T-cell (primary cell): ENCODE measurements at regions not wholly inside any gene's neighbourhood (a gene's known extent, or its start where the extent isn't known, plus 50 kb on each side); places are given as distances from the start of the nearest gene placed in this dataset.

ENCODE experiments used
- ATAC-seq, 4 experiments: fragments of 200-7000 bp in 3 of 4; fragments of 150-1000 bp in 1 of 4; cut with Tn5 transposase; replicated peaks in 1 of 4; 1 replicate in 3 of 4; 2 replicates in 1 of 4; pipeline ENCODE4 v1.10.0; 2021; ENCODE audit warnings: moderate library complexity in 3 of 4, mild to moderate bottlenecking in 2 of 4, moderate number of reproducible peaks in 1 of 4
- CTCF ChIA-PET, 2 donors: fragments of 300-600 bp; sonication (Branson Sonifier 250); formaldehyde crosslinking; loops; one replicate each; lab custom pipeline; 2022; ENCODE audit warnings: antibody characterized with exemption in 2 of 2; lab: Charles Lee
- POLR2A ChIA-PET, 2 donors: fragments of 300-600 bp; sonication (Branson Sonifier 250); formaldehyde crosslinking; loops; one replicate each; lab custom pipeline; 2022; ENCODE audit warnings: antibody characterized with exemption in 2 of 2; lab: Charles Lee
- DNase-seq, 35 experiments: peaks; one replicate each; pipeline versions ENCODE4 v3.0.0 to v3.0.0-alpha.2; 2013 to 2023
- H3K27ac ChIP-seq: one replicate; pipeline ENCODE4 v1.5.1; 2013; ENCODE audit warnings: low read length
- H3K27me3 ChIP-seq, 2 experiments: replicated peaks in 1 of 2; 1 replicate in 1 of 2; 2 replicates in 1 of 2; pipeline versions ENCODE4 v1.6.1 to v1.7.0; 2013; ENCODE audit warnings: low read length in 1 of 2, mixed read lengths in 1 of 2; ENCODE audit not compliant: control insufficient read depth in 2 of 2, insufficient read depth in 2 of 2; ENCODE audit errors: extremely low read depth in 1 of 2
- H3K36me3 ChIP-seq, 2 donors: 1 replicate in 1 of 2; 2 replicates in 1 of 2; pipeline versions ENCODE4 v1.6.1 to v1.7.0; 2013; ENCODE audit warnings: low read length in 1 of 2; ENCODE audit not compliant: control insufficient read depth in 2 of 2, insufficient read depth in 1 of 2; ENCODE audit errors: extremely low read depth in 1 of 2
- H3K4me1 ChIP-seq, 2 experiments: 1 replicate in 1 of 2; 2 replicates in 1 of 2; pipeline versions ENCODE4 v1.6.1 to v1.7.0; 2013; ENCODE audit warnings: low read length in 2 of 2, mixed read lengths in 1 of 2; ENCODE audit not compliant: insufficient read depth in 2 of 2, control insufficient read depth in 1 of 2; ENCODE audit errors: extremely low read depth in 1 of 2
- H3K4me3 ChIP-seq, 2 donors: 1 replicate in 1 of 2; 2 replicates in 1 of 2; pipeline versions ENCODE4 v1.5.1 to v1.7.0; 2013; ENCODE audit warnings: mild to moderate bottlenecking in 2 of 2, low read length in 1 of 2, moderate library complexity in 1 of 2; ENCODE audit not compliant: control insufficient read depth in 1 of 2; ENCODE audit errors: extremely low read depth in 1 of 2
- H3K9me3 ChIP-seq: 2 replicates; pipeline ENCODE4 v1.7.0; 2013
- H3K27ac Mint-ChIP-seq, 2 donors: one replicate each; pipeline ENCODE4 v1.8.0; 2020 to 2021; ENCODE audit warnings: mild to moderate bottlenecking in 2 of 2, mixed read lengths in 2 of 2
- H3K27me3 Mint-ChIP-seq, 2 donors: one replicate each; pipeline ENCODE4 v1.8.0; 2021 to 2022; ENCODE audit warnings: mixed read lengths in 2 of 2
- H3K36me3 Mint-ChIP-seq: one replicate; pipeline ENCODE4 v1.8.0; 2021; ENCODE audit warnings: mixed read lengths
- H3K4me1 Mint-ChIP-seq, 3 donors: one replicate each; pipeline ENCODE4 v1.8.0; 2020 to 2022; ENCODE audit warnings: mixed read lengths in 3 of 3, mild to moderate bottlenecking in 1 of 3
- H3K4me3 Mint-ChIP-seq, 3 donors: one replicate each; pipeline ENCODE4 v1.8.0; 2020 to 2022; ENCODE audit warnings: mild to moderate bottlenecking in 3 of 3, mixed read lengths in 3 of 3, moderate library complexity in 3 of 3
- H3K9me3 Mint-ChIP-seq, 3 donors: one replicate each; pipeline ENCODE4 v1.8.0; 2020 to 2022; ENCODE audit warnings: mixed read lengths in 3 of 3
- WGBS: methylation state at CpG from one replicate; pipeline ENCODE4 v1.1.5; 2013; ENCODE audit warnings: missing lambda C conversion rate; ENCODE audit not compliant: insufficient coverage; 5-methylcytosine and 5-hydroxymethylcytosine counted together

DNA sequence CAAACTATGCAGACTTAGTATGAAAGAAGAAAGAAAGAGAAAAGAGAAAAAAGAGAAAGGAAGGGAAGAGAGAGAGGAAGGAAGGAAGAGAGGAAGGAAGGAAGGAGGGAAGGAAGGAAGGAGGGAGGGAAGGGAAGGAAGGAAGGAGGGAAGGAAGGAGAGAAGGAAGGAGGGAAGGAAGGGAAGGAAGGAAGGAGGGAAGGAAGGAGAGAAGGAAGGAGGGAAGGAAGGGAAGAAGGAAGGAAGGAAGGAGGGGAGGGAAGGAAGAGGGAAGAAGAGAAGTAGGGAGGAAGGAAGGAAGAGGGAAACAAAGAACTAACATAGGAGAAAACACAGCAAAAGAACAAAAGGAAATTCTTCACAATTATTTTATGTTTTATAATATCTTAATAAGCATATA, 502.1 kb downstream of the SOX6 start:
- H3K4me1 Mint-ChIP-seq, result no peaks in the 10 kb centered on the region
- Histone ChIP-seq H3K9me3 (no peaks in the 10 kb centered on the region), H3K4me3 (no peak overlapping the region), H3K36me3 (no peaks in the 10 kb centered on the region), H3K27ac (no peak overlapping the region), H3K27me3 (no peaks in the 10 kb centered on the region), H3K4me1 (no peaks in the 10 kb centered on the region)
- H3K9me3 Mint-ChIP-seq, result peaks cover 0 to 5% (median 2%) of the 10 kb centered on the region in 3 donors
- ATAC-seq (no peak), DNase-seq (no peak)
- no peaks in the 10 kb centered on the region for H3K36me3 Mint-ChIP-seq
- H3K4me3 Mint-ChIP-seq, result no peak overlapping the region
- H3K27ac Mint-ChIP-seq, result no peak overlapping the region
- CTCF ChIA-PET, result no interaction called here
- H3K27me3 Mint-ChIP-seq, result peaks cover 0 to 15% of the 10 kb centered on the region in 2 donors
- POLR2A ChIA-PET, result no interaction called here

DNA sequence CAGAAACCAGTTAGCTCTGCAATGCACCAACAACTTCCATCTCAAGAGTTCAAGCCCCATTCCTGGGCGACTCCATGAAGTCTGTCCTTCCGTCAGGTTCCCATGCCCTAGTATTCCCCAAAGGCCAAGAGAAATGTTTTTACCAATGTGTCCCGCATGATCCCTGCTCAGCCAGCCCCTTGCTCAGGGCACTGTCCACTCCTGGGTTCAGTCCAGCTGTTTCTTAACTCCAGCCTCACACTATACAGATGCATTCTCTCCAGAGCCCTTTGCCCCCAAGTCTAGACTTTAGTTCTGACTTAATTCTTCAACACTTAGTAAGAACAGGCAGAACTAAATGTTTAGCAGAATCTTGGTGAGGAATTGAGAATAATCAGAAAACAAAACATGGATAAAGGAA, 497.5 kb downstream of the SOX6 start:
- Mint-ChIP-seq H3K4me3 (no peak overlapping the region), H3K4me1 (no peaks in the 10 kb centered on the region), H3K36me3 (no peaks in the 10 kb centered on the region), H3K27ac (no peak overlapping the region), H3K27me3 (peaks cover 3 to 9% of the 10 kb centered on the region in 2 donors), H3K9me3 (peaks cover 0 to 9% (median 4%) of the 10 kb centered on the region in 3 donors)
- ChIA-PET POLR2A (no interaction called here), CTCF (no interaction called here)
- no peak overlapping the region for H3K27ac ChIP-seq
- DNase-seq (no peak), ATAC-seq (no peak)
- H3K4me1 ChIP-seq, result no peaks in the 10 kb centered on the region
- H3K4me3 ChIP-seq, result no peak overlapping the region
- no peaks in the 10 kb centered on the region for H3K9me3 ChIP-seq
- no peaks in the 10 kb centered on the region for H3K27me3 ChIP-seq
- WGBS, result 84% methylated on average over 3 of the region's 3 CpGs
- H3K36me3 ChIP-seq, result no peaks in the 10 kb centered on the region

DNA sequence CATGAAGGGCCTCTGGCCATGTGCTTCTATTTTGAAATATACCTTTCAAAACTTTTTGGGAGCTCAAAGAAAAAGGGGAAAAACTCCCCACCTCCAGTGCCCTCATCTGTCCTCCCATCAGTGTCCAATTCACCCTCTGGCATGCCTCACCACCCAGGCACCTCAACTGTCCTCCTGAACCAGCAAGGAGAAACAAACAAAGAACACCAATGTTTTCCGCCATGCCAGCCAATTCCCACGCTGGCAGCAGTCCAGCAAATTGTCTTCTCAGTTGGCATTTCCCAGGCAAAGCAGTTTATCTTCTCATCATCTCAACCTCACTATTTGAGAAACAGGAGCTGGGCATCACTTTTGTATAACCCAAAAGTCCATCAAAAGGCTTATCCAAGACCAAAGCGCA, 496.9 kb downstream of the SOX6 start:
- DNase-seq (no peak), ATAC-seq (no peak)
- no peak overlapping the region for H3K4me3 Mint-ChIP-seq
- H3K4me1 Mint-ChIP-seq, result no peaks in the 10 kb centered on the region
- POLR2A ChIA-PET, result no interaction called here
- WGBS, result 100% methylated on average over 1 of the region's 3 CpGs
- peaks cover 0 to 6% (median 4%) of the 10 kb centered on the region in 3 donors for H3K9me3 Mint-ChIP-seq
- no peaks in the 10 kb centered on the region for H3K27me3 ChIP-seq
- no peaks in the 10 kb centered on the region for H3K36me3 Mint-ChIP-seq
- no peaks in the 10 kb centered on the region for H3K9me3 ChIP-seq
- H3K27ac Mint-ChIP-seq, result no peak overlapping the region
- no peaks in the 10 kb centered on the region for H3K4me1 ChIP-seq
- H3K36me3 ChIP-seq, result no peaks in the 10 kb centered on the region
- H3K4me3 ChIP-seq, result no peak overlapping the region
- H3K27me3 Mint-ChIP-seq, result peaks cover 3 to 5% of the 10 kb centered on the region in 2 donors
- CTCF ChIA-PET, result no interaction called here
- no peak overlapping the region for H3K27ac ChIP-seq

DNA sequence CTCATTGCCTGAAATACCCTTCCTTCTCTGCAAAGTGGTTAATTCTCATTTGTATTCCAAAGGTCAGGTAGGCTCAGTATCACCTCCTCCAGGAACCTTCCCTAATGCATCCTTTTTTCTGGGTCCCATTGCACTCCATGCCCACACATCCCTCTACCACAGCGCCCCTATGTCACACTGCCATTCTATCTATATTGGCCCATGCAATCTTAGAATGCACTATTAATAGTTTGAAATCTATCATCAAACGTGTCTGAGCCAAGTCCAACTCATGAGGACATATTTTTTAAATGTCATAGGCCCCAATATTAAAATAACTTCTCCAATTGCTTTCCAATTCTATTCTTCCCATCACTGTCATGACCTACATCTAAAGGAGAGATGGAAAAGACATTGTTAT, 495.1 kb downstream of the SOX6 start:
- H3K4me3 Mint-ChIP-seq, result no peak overlapping the region
- ChIA-PET POLR2A (no interaction called here), CTCF (no interaction called here)
- Histone ChIP-seq H3K4me1 (no peaks in the 10 kb centered on the region), H3K27me3 (peaks cover 0 to 2% of the 10 kb centered on the region in 2 experiments), H3K27ac (no peak overlapping the region), H3K36me3 (no peaks in the 10 kb centered on the region), H3K9me3 (no peaks in the 10 kb centered on the region), H3K4me3 (no peak overlapping the region)
- no peaks in the 10 kb centered on the region for H3K36me3 Mint-ChIP-seq
- no CpG with 5 or more reads among the region's 2 CpGs for WGBS
- DNase-seq (no peak), ATAC-seq (no peak)
- H3K27me3 Mint-ChIP-seq, result peaks cover 3 to 5% of the 10 kb centered on the region in 2 donors
- peaks cover 0 to 6% (median 4%) of the 10 kb centered on the region in 3 donors for H3K9me3 Mint-ChIP-seq
- no peak overlapping the region for H3K27ac Mint-ChIP-seq
- H3K4me1 Mint-ChIP-seq, result no peaks in the 10 kb centered on the region

DNA sequence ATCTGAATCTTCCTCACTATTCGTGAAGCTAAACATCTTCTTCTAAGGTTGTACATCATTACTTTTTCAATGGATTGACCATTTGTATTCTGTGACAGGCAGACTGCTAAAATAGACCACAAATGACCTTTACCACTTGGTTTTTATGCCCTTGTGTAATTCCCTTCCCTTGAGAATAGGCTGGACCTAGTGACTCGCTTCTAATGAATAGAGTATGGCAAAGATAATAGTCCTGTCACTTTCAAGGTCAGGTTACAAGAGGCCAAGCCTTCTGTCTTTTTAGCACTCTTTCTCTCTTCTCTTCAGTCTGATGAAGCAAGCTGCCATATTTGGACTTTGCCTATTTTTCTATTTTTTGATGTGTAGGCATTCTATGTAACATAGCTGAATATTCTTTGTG, 492.9 kb downstream of the SOX6 start:
- Histone ChIP-seq H3K4me1 (no peaks in the 10 kb centered on the region), H3K36me3 (no peaks in the 10 kb centered on the region), H3K27me3 (peaks cover 0 to 2% of the 10 kb centered on the region in 2 experiments), H3K27ac (no peak overlapping the region), H3K4me3 (no peak overlapping the region), H3K9me3 (no peaks in the 10 kb centered on the region)
- DNase-seq, result no peak
- WGBS, result 75% methylated on average over 1 of the region's 2 CpGs
- H3K27ac Mint-ChIP-seq, result no peak overlapping the region
- POLR2A ChIA-PET, result no interaction called here
- H3K36me3 Mint-ChIP-seq, result no peaks in the 10 kb centered on the region
- no peaks in the 10 kb centered on the region for H3K4me1 Mint-ChIP-seq
- H3K4me3 Mint-ChIP-seq, result no peak overlapping the region
- peaks cover 0 to 6% (median 3%) of the 10 kb centered on the region in 3 donors for H3K9me3 Mint-ChIP-seq
- ATAC-seq, result no peak
- CTCF ChIA-PET, result no interaction called here
- peaks cover 3 to 5% of the 10 kb centered on the region in 2 donors for H3K27me3 Mint-ChIP-seq

DNA sequence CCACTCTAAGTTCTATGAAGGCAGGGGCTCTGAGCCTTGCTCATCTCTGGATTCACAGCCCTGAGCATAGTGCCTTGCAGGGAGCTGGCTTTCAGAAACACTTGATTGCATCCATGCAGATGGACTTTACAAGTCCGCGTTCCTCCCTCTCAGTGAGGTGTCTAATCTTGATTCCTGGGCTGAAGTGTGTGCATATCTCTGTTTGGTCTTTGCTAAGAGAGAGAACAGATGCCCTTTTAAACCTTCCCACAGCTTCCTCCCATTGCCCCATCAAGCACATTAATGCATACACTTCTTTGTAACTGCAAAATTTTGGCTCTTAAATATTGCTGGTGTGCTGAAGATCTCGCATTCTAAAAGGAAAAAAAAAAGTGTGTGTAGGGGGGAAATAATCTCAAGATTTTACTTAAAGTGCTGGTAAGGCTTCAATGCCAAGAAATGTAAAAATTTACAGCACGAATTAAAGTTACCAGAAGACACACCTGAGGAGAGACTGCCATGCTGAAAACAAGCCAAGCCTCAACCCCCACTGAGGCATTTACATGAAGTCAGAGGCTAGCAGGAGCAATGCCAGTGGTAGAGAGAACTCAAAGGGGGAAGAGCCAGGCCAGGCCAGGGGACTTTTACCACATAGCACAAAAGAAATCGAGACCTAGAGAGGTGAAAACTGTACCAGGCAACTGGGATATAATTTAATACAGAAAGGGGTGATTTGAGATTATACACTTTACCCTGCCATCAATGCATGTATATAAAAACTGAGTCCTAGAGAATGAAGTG, 492.1 kb downstream of the SOX6 start:
- H3K9me3 ChIP-seq, result no peaks in the 10 kb centered on the region
- H3K4me1 Mint-ChIP-seq, result no peaks in the 10 kb centered on the region
- no CpG with 5 or more reads among the region's 5 CpGs for WGBS
- peaks cover 0 to 2% of the 10 kb centered on the region in 2 experiments for H3K27me3 ChIP-seq
- no peaks in the 10 kb centered on the region for H3K36me3 ChIP-seq
- H3K9me3 Mint-ChIP-seq, result peaks cover 0 to 10% (median 3%) of the 10 kb centered on the region in 3 donors
- no peak overlapping the region for H3K4me3 ChIP-seq
- ATAC-seq (no peak), DNase-seq (no peak)
- no peak overlapping the region for H3K27ac ChIP-seq
- H3K27me3 Mint-ChIP-seq, result peaks cover 3 to 5% of the 10 kb centered on the region in 2 donors
- ChIA-PET CTCF (no interaction called here), POLR2A (no interaction called here)
- no peak overlapping the region for H3K27ac Mint-ChIP-seq
- H3K36me3 Mint-ChIP-seq, result no peaks in the 10 kb centered on the region
- no peak overlapping the region for H3K4me3 Mint-ChIP-seq
- no peaks in the 10 kb centered on the region for H3K4me1 ChIP-seq
